GM23248 (cell line): ENCODE measurements at regions not wholly inside any gene's neighbourhood (a gene's known extent, or its start where the extent isn't known, plus 50 kb on each side); places are given as distances from the start of the nearest gene placed in this dataset.

Source experiments
- EZH2 ChIP-seq: fragments of 200-600 bp; sonication (generic); IDR thresholded peaks from 2 replicates; pipeline ENCODE4 v1.6.1; 2018; ENCODE audit warnings: antibody characterized with exemption, mild to moderate bottlenecking; ENCODE audit not compliant: insufficient read depth, poor library complexity, severe bottlenecking
- EZH2phosphoT487 ChIP-seq: fragments of 200-600 bp; sonication (generic); IDR thresholded peaks from 2 replicates; pipeline ENCODE4 v1.6.1; 2018; ENCODE audit warnings: antibody characterized with exemption, moderate library complexity, mild to moderate bottlenecking, low read depth; ENCODE audit not compliant: insufficient read depth

DNA sequence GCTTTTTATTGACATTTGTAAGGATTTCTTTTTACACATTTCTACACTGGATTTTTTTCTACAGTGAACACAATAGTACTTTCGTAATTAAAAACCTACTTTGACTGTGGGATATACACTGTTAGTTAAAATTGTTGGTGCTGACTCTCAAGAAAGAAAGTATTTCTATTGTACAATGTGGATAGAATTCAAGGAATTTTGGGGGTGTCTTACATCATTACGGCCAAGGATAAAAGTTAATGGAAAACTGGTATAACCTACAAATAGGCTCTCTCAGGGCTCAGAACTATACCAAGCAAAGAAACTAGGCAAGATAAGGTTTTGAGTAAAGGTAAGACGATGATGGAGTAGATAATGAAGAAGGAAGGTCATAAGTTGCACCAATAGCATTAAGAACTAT lies 198.4 kb upstream of the PARD3B start:
- no peak for TF ChIP-seq EZH2phosphoT487
- no peak for TF ChIP-seq EZH2
